ENCODE measurements at regions not wholly inside any gene's neighbourhood (a gene's known extent, or its start where the extent isn't known, plus 50 kb on each side); places are given as distances from the start of the nearest gene placed in this dataset.

GRCh38 chr2:163368655-163369054, 367.2 kb downstream of the FIGN start:
- no peak for DNase-seq (ENCODE audit: low spot score)

GRCh38 chr2:163367825-163368582, 367.8 kb downstream of the FIGN start:
- DNase-seq (ENCODE audit: low spot score): no peak

GRCh38 chr2:163364736-163365135, 371.1 kb downstream of the FIGN start:
- DNase-seq (ENCODE audit: low spot score): no peak

GRCh38 chr2:163353551-163353950, 382.3 kb downstream of the FIGN start:
- DNase-seq (ENCODE audit: low spot score): peak; percentile 7

- DNase-seq (ENCODE audit: low spot score): no peak
These were observed 383.8 kb downstream of the FIGN start for GRCh38 chr2:163351966-163352365.

GRCh38 chr2:163351143-163351542, 384.7 kb downstream of the FIGN start:
- DNase-seq (ENCODE audit: low spot score): no peak

- DNase-seq (ENCODE audit: low spot score): peak; percentile 36
These were observed 386.9 kb downstream of the FIGN start for GRCh38 chr2:163348857-163349380.

- peak; percentile 87 for DNase-seq (ENCODE audit: low spot score)
These were observed 387.6 kb downstream of the FIGN start for GRCh38 chr2:163347982-163348856.

- DNase-seq (ENCODE audit: low spot score): peak; percentile 17
These were observed 389.8 kb downstream of the FIGN start for GRCh38 chr2:163345795-163346573.

GRCh38 chr2:163343316-163343715, 392.5 kb downstream of the FIGN start:
- no peak for DNase-seq (ENCODE audit: low spot score)

- DNase-seq (ENCODE audit: low spot score): no peak
These were observed 394.4 kb downstream of the FIGN start for GRCh38 chr2:163341426-163341825.

- no peak for DNase-seq (ENCODE audit: low spot score)
These were observed 397.5 kb downstream of the FIGN start for GRCh38 chr2:163338270-163338669.

- no peak for DNase-seq (ENCODE audit: low spot score)
These were observed 411.1 kb downstream of the FIGN start for GRCh38 chr2:163324677-163325076.

GRCh38 chr2:163319006-163319405, 416.8 kb downstream of the FIGN start:
- no peak for DNase-seq (ENCODE audit: low spot score)

- DNase-seq (ENCODE audit: low spot score): no peak
These were observed 421.1 kb downstream of the FIGN start for GRCh38 chr2:163314712-163315111.

- DNase-seq (ENCODE audit: low spot score): no peak
These were observed 423.1 kb downstream of the FIGN start for GRCh38 chr2:163312713-163313112.

GRCh38 chr2:163306647-163307046, 429.2 kb downstream of the FIGN start:
- no peak for DNase-seq (ENCODE audit: low spot score)

- no peak for DNase-seq (ENCODE audit: low spot score)
These were observed 433.7 kb downstream of the FIGN start for GRCh38 chr2:163302141-163302540.

GRCh38 chr2:163291790-163292189, 444.0 kb downstream of the FIGN start:
- no peak for DNase-seq (ENCODE audit: low spot score)

GRCh38 chr2:163281717-163282116, 443.1 kb upstream of the KCNH7 start:
- DNase-seq (ENCODE audit: low spot score): no peak

- DNase-seq (ENCODE audit: low spot score): no peak
These were observed 430.9 kb upstream of the KCNH7 start for GRCh38 chr2:163269374-163270021.

- DNase-seq (ENCODE audit: low spot score): no peak
These were observed 428.2 kb upstream of the KCNH7 start for GRCh38 chr2:163266772-163267171.

All from AG08396 (cell line).